ENCODE measurements at regions not wholly inside any gene's neighbourhood (a gene's known extent, or its start where the extent isn't known, plus 50 kb on each side); places are given as distances from the start of the nearest gene placed in this dataset.
"Not testable (repeated sequence)": the region's sequence is repeated elsewhere in the genome, so short reads cannot be mapped to it uniquely, and the experiment has no call there.

DNA sequence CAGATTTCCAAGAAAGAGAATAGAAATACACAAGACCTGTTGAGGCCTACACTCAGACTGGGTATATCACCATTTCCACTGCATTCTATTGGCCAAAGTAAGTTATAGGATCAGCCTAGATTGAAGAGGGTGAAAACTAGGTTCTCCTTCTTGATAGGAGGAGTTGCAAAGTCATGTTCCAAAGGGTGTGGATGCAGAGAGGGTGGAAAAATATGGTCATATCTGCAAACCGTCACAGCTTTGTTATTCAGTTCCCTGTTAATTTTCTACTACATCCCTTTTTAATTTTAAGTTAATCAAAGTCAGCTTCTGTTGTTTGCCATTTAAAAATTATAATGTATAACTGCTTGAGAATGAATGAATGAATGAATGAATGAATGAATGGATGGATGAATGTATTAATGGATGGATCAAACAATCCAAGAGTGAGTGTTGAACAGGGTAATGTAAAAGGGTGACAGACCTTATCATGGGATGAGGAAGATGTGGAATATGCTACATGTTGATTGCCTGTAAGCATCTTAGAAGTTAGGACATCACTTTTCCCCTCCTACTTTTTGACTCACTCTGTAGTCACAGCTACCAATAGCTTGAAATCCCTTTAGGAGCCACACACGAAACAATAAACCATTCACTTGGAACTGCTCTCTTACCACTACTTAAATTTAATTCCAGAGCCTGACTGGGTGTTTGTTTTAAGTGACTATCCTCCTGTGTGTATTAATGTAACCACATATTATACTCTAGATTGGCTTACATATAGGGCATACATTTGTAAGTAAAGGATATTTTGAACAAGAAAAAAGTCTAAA, 121.5 kb downstream of the CCDC34 start:
- DNase-seq, result no peak

- no peak for DNase-seq
These were observed 123.6 kb downstream of the CCDC34 start for GRCh38 chr11:27239305-27239942.

DNA sequence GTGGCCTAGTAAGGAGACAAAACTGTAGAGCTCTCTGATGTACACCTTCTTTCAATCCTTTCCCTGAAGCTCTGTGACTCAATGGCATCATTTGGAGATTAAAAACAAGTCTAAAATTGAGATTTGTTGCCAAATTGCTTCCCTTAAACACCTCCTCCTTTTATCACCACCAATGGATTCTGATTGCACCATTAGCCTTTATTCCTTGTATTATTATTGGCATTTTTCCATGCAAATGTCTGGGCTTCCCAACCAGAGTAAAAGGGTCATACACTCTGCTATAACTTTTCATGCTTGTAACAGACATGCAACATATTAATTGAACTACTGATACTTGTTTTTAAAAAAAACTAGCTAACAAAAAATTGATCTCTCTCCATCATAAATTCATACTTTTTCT, 124.2 kb downstream of the CCDC34 start:
- no peak for DNase-seq

DNA sequence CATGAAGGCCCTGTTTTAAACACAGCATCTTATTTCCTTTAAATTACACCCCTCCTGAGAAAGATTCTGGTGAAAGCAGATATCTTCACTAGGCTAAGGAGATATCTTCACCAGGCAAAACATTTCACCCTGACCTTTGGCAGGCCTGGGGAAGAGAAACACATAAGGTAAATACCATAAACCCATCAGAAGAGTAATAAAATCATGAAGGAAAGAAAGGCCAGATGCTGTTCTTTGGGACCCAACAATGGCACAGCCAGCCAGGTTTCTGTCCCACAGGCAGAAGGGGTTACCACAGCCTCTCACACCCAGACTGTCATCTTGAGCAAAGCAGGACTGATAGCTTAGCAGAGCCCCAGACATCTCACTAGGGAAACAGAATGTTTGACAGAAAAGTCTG, 125.4 kb downstream of the CCDC34 start:
- no peak for DNase-seq

- no peak for DNase-seq
These were observed 128.1 kb downstream of the CCDC34 start for GRCh38 chr11:27234961-27235360.

DNA sequence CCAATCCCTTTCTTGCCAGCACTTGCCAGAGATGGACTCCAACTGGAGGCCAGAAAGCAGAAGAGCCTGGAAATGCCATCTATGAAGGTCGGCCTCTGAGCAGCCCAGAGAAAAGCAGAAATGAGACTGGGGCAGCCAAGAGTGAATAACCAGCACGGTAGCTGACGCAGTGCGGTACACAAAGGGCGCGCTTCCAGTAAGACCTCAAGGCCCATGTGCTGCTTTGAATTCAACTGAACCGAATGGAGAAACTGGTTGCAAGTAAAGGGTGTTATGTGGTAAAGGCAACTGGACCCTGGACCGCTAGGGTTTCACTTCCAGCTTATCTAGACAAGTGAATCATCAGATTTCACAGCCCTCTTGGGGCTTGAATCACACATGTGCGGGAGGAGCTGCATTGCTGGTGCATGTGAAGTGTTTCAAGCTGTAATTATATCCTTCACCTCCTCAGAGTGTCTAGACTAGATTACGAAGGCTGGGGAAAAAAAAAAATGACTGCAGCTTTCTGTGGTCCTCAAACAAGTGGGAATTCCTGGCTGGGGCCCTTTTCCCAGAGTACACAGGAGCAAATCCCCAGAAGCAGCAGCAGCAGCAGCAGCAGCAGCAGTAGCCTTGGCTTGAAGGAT, 128.9 kb downstream of the CCDC34 start:
- no peak for DNase-seq

- DNase-seq, result no peak
These were observed 129.4 kb downstream of the CCDC34 start for GRCh38 chr11:27233654-27234042.

- DNase-seq, result no peak
These were observed 131.5 kb downstream of the CCDC34 start for GRCh38 chr11:27231530-27231929.

DNA sequence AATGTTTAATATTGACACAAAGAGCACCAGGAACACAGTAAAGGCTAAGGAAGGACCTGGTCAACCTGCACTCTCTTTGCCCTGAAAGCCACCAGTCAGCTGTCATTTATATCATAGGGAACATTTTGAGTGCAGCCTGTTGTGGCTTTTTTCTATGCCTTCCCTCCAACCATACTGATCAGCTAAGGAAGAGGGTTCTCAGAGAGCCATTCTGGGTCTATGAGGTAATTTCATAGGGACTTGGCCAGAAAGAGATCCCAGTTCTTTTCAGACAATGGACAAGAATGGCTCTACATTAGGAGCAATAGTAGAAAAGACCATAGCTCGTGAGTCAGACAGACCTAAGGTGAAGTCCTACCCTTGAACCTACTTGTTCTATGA, 132.8 kb downstream of the CCDC34 start:
- no peak for DNase-seq

DNA sequence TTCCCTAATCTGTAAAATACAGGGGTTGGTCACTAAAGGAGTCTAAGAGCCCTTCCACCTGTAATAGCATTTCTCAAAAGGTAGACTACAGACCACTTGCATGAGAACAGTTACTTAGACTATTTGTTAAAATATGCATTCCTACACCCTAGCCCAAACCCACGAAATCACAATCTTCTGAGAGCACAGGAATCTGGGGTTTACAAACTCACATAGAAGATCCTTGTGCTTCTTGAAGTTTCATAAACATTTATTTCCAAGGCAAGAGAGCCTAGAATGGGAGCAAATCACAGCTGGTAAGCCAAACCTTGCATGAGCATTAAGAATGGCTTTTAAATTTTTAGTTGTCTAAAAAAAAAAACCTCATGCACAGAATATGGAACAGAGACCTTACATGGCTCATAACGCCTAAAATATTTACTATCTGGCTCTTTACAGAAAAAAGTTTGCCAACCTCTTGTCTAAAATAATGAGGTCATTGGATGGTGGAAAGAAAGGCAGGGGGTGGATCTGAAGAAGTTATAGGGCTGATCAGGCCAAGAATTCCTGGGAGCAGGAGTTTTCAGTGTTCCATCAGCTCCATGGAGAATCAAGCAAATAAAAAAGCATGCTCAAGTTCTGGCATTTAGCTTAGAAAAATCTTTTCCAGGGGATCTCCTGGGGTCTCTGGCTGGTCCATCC, 133.4 kb downstream of the CCDC34 start:
- DNase-seq, result no peak

- DNase-seq, result no peak
These were observed 134.1 kb downstream of the CCDC34 start for GRCh38 chr11:27228906-27229290.

- DNase-seq, result no peak
These were observed 134.6 kb downstream of the CCDC34 start for GRCh38 chr11:27228232-27228905.

DNA sequence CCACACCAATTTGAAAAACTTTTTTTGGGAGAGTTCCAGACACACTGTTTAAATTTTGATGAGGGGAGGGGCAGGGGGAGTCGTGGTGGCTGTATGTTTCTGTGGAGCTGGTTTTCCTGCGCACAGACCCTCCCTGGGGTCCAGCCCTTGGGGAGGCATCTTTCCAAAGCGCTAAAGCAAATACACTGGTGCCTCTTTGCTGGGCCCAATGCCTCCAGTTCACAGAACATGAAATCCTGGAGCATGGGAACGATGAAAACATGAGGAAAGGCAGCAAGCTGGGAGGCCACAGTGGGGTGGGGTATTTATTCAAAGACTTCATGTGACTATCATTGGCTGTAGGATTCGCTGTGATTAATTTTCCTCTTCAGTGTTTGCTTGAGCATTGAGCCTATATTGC, 135.3 kb downstream of the CCDC34 start:
- no peak for DNase-seq

DNA sequence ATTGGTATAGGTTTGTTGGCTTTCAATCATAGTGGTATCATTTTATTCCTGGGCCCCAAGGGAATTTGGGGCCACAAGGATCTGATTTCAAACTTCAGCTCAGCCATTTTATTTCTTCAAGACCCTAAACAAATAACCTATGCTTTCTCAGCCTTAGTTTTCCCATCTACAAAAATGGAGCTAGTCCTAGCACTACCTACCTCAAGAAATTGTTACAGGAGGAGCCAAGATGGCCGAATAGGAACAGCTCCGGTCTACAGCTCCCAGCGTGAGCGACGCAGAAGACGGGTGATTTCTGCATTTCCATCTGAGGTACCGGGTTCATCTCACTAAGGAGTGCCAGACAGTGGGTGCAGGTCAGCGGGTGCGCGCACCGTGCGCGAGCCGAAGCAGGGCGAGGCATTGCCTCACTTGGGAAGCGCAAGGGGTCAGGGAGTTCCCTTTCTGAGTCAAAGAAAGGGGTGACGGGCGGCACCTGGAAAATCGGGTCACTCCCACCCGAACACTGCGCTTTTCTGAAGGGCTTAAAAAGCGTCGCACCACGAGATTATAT, 143.5 kb downstream of the CCDC34 start:
- DNase-seq, result not testable (repeated sequence)

DNA sequence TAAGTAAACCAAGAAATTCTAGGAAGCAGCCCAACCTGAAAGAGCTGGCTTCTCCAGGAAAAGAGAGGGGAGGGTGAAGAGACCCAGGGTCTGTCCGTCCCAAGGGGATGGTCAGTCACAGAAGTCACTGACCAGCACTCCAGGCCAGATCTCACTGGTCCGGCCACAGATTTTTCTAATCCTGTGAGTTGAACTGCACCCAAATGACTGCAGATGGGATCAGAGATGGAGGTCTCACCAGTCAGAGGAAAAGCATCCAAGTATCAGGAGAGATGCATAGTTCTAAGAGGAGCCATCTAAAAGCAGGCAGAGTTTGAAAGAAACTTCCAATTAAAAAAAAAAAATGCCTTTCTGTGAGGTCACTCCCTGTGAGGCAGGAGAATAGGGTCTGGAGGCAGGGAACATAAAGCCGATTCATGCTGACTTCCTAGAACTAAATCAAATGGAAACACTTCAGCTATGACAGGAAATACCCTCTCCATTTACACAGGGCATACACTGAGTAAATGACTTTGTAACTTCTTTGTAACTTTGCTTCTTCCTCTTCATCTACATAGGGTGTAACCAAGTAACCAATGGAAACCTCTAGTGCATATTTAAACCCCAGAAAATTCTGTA, 144.5 kb downstream of the CCDC34 start:
- no peak for DNase-seq

GRCh38 chr11:27217948-27218420, 145.0 kb downstream of the CCDC34 start:
- no peak for DNase-seq

DNA sequence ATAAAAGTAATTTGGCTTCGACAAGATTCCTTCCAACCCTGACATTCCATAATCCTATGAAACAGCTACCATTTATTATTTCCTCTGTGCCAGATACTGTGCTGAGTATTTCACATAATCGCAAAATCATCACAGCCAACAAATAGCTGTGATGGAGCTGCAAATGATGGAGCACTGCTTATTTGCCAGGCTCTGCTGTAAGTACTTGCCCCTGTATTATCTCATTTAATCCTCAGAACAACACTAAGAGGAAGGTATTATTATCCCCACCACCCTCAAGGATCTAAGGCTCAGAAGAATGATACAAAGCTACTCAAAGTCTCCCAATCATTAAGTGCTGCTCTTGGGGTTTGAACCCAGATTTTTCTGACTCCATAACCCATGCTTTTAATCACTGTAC, 145.5 kb downstream of the CCDC34 start:
- DNase-seq, result no peak

GRCh38 chr11:27216270-27217149, 146.5 kb downstream of the CCDC34 start:
- DNase-seq, result no peak

DNA sequence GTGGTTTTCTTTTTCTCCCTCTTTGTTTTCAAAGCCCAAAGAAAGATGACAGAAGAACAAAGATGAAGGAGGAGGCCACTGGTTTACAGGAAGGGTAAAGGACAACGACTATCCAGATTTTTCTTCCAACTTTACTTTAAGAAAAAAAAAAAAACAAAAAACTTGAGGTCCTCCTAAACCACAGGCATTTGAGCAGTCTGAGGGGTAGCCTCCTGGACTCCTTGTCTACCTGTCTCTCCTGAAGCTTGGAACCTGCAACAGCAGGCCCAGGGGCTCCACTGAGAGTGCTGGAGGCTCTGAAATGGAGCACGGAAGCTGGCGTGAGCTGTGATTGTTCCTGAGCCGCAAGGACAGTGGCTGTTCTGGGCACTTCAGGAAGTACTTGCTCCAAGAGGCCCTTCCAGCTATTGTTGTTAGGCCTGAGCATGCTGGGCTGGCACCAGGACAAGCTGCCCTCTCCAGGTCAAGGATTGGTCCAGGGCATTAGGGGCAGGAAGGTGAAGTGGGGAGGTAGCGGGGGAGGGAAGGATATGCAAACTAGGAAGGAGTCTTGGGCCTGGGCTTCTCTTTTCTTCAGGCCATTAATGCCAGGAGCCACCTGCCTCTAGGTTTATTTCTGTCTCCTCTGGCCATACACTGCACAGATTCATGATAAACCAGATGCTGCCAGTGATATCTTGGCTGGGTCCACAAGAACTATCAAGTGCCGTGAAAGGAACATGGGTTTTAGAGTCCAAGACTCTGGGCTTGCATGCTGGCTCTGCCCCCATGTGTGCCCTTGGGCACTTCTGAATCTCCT, 147.3 kb downstream of the CCDC34 start:
- DNase-seq, result no peak

DNA sequence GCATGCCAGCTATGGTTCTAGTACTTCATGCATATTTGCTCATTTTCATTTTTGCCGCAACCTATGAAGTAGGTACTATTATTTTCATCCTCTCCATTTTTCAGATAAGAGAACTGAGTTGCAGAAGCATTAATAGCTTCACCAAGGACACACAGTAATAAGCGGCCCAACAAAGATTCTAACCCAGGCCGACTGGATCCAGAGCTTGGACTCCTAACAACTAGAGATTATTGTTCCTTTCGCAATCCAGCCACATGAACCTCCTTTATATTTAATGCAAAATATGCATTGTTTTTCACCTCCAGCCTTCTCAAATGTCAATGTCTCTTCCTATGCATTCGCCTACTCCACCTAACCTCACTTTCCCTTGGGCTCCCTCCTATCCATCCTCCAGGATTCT, 148.3 kb downstream of the CCDC34 start:
- no peak for DNase-seq

Data from KG1 (cell line).